Esophagus squamous epithelium (tissue), 5 donors: ENCODE measurements at regions not wholly inside any gene's neighbourhood (a gene's known extent, or its start where the extent isn't known, plus 50 kb on each side); places are given as distances from the start of the nearest gene placed in this dataset.

Experiments
- DNase-seq: peaks from one replicate; lab custom pipeline; 2025; lab: John Stamatoyannopoulos, UW
- H3K27ac ChIP-seq, 4 donors: fragments of 200-600 bp; sonication (generic); one replicate each; pipeline ENCODE4 v1.5.1; 2016 to 2019; ENCODE audit warnings: mild to moderate bottlenecking in 1 of 4
- H3K27me3 ChIP-seq, 4 donors: fragments of 200-600 bp; sonication (generic); 1 replicate in 3 of 4; 2 replicates in 1 of 4; pipeline versions ENCODE4 v1.5.1 to v1.6.0; 2017 to 2021; ENCODE audit warnings: antibody characterized with exemption in 1 of 4
- H3K36me3 ChIP-seq, 3 donors: fragments of 200-600 bp; sonication (generic); one replicate each; pipeline ENCODE4 v1.5.1; 2016 to 2019
- H3K4me1 ChIP-seq, 3 donors: fragments of 200-600 bp; sonication (generic); one replicate each; pipeline ENCODE4 v1.5.1; 2017 to 2019
- H3K4me3 ChIP-seq, 4 donors: fragments of 200-600 bp; sonication (generic); 1 replicate in 3 of 4; 2 replicates in 1 of 4; pipeline ENCODE4 v1.5.1; 2016 to 2019; ENCODE audit warnings: mild to moderate bottlenecking in 2 of 4, moderate library complexity in 1 of 4
- H3K9me3 ChIP-seq, 3 donors: fragments of 200-600 bp; sonication (generic); one replicate each; pipeline ENCODE4 v1.5.1; 2016 to 2019
- POLR2A ChIP-seq, 4 donors: fragments of 450-650 bp; IDR thresholded peaks; one replicate each; pipeline ENCODE4 v1.6.1; 2017; ENCODE audit warnings: antibody characterized with exemption in 4 of 4, mild to moderate bottlenecking in 4 of 4, moderate library complexity in 3 of 4
- whole genome bisulfite sequencing, 2 donors: methylation state at CpG; one replicate each; pipeline ENCODE4 v1.1.5; 2018; 5-methylcytosine and 5-hydroxymethylcytosine counted together
- intact Hi-C: fragments of 100-400 bp; cut with DNase I; formaldehyde crosslinking; loops from one replicate; pipeline ENCODE4 v1.15.0; 2022
- TF ChIP-seq, protein P1 (sequence below), 6 experiments: fragments of 450-650 bp in 4 of 6; fragments of 200-600 bp in 2 of 6; sonication (generic) in 2 of 6; IDR thresholded peaks; one replicate each; pipeline ENCODE4 v1.5.1; 2016 to 2019; ENCODE audit warnings: antibody characterized with exemption in 6 of 6, mild to moderate bottlenecking in 4 of 6, moderate library complexity in 4 of 6
- donor health status: DM: yes; HTN: yes; CAD: no.

- H3K27ac ChIP-seq: no peak overlapping the region
- no peaks in the 10 kb centered on the region for H3K4me1 ChIP-seq
- no peak overlapping the region for H3K4me3 ChIP-seq
- no peak for DNase-seq
- intact Hi-C loops: no loop called here
- H3K36me3 ChIP-seq: no peaks in the 10 kb centered on the region
- peaks cover 0 to 9% (median 4%) of the 10 kb centered on the region in 3 donors for H3K9me3 ChIP-seq
- no peaks in the 10 kb centered on the region for H3K27me3 ChIP-seq
- TF ChIP-seq, protein P1, sequence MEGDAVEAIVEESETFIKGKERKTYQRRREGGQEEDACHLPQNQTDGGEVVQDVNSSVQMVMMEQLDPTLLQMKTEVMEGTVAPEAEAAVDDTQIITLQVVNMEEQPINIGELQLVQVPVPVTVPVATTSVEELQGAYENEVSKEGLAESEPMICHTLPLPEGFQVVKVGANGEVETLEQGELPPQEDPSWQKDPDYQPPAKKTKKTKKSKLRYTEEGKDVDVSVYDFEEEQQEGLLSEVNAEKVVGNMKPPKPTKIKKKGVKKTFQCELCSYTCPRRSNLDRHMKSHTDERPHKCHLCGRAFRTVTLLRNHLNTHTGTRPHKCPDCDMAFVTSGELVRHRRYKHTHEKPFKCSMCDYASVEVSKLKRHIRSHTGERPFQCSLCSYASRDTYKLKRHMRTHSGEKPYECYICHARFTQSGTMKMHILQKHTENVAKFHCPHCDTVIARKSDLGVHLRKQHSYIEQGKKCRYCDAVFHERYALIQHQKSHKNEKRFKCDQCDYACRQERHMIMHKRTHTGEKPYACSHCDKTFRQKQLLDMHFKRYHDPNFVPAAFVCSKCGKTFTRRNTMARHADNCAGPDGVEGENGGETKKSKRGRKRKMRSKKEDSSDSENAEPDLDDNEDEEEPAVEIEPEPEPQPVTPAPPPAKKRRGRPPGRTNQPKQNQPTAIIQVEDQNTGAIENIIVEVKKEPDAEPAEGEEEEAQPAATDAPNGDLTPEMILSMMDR (IDR thresholded peaks at IDR 0.05): no peak
- no peak for TF ChIP-seq POLR2A (IDR thresholded peaks at IDR 0.05)
Measured at GRCh38 chr15:96838081-96838480, 507.6 kb downstream of the NR2F2 start.

GRCh38 chr15:96849271-96849900, 518.9 kb downstream of the NR2F2 start:
- TF ChIP-seq, protein P1 (IDR thresholded peaks at IDR 0.05): no peak
- H3K27ac ChIP-seq: no peak overlapping the region

GRCh38 chr15:96851613-96852012, 521.1 kb downstream of the NR2F2 start:
- WGBS, 2 donors: 34 to 63% methylated on average over 3 of the region's 3 CpGs
- no peaks in the 10 kb centered on the region for H3K9me3 ChIP-seq
- TF ChIP-seq, protein P1 (IDR thresholded peaks at IDR 0.05): no peak
- H3K36me3 ChIP-seq: no peaks in the 10 kb centered on the region
- intact Hi-C loops: no loop called here
- no peak overlapping the region for H3K4me3 ChIP-seq
- no peak overlapping the region for H3K27ac ChIP-seq
- H3K27me3 ChIP-seq: no peaks in the 10 kb centered on the region
- no peaks in the 10 kb centered on the region for H3K4me1 ChIP-seq
- DNase-seq: no peak

More at GRCh38 chr15:96849271-96849900, 518.9 kb downstream of the NR2F2 start:
- DNase-seq: no peak
- no peak overlapping the region for H3K4me3 ChIP-seq
- H3K9me3 ChIP-seq: no peaks in the 10 kb centered on the region
- 15 to 17% methylated on average over 11 of the region's 11 CpGs for WGBS, 2 donors
- no peaks in the 10 kb centered on the region for H3K36me3 ChIP-seq
- intact Hi-C loops: no loop called here
- H3K27me3 ChIP-seq: no peaks in the 10 kb centered on the region
- no peaks in the 10 kb centered on the region for H3K4me1 ChIP-seq

- DNase-seq: no peak
- TF ChIP-seq, protein P1 (IDR thresholded peaks at IDR 0.05): no peak
- no peak for TF ChIP-seq POLR2A (IDR thresholded peaks at IDR 0.05)
- 60 to 67% methylated on average over 5 to 9 of the region's 9 CpGs for WGBS, 2 donors
- H3K27ac ChIP-seq: no peak overlapping the region
- no peak overlapping the region for H3K4me3 ChIP-seq
- intact Hi-C loops: no loop called here
- H3K27me3 ChIP-seq: no peaks in the 10 kb centered on the region
- no peaks in the 10 kb centered on the region for H3K4me1 ChIP-seq
- no peaks in the 10 kb centered on the region for H3K36me3 ChIP-seq
- H3K9me3 ChIP-seq: no peaks in the 10 kb centered on the region
Measured at GRCh38 chr15:96858694-96859093, 528.2 kb downstream of the NR2F2 start.

DNA sequence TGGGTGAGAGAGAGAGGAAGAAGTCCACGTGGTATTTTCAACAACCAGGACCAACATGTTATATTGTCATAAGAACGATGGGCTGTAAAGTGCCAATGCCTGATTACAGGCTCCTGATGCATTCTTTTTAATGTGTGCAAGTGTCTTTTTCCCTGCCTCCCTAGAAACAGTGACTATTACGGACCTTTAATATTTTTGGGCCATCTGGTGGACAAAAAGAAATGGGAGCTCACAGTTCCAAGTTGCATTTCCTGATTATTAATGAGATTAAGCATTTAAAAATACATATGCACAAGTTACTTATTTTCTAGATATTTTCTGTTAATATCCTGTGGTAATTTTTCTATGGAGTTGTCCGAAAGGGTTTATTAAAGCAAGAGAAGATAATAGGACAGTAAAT, 530.2 kb downstream of the NR2F2 start:
- H3K4me1 ChIP-seq: no peaks in the 10 kb centered on the region
- TF ChIP-seq, protein P1 (IDR thresholded peaks at IDR 0.05): no peak
- no peak for TF ChIP-seq POLR2A (IDR thresholded peaks at IDR 0.05)
- H3K9me3 ChIP-seq: no peaks in the 10 kb centered on the region
- DNase-seq: no peak
- H3K27me3 ChIP-seq: no peaks in the 10 kb centered on the region
- 38 to 62% methylated on average over 4 of the region's 4 CpGs for WGBS, 2 donors
- no peak overlapping the region for H3K27ac ChIP-seq
- H3K4me3 ChIP-seq: no peak overlapping the region
- H3K36me3 ChIP-seq: no peaks in the 10 kb centered on the region
- intact Hi-C loops: no loop called here
